ENCODE measurements at regions not wholly inside any gene's neighbourhood (a gene's known extent, or its start where the extent isn't known, plus 50 kb on each side); places are given as distances from the start of the nearest gene placed in this dataset.

- TF ChIP-seq, protein P1, sequence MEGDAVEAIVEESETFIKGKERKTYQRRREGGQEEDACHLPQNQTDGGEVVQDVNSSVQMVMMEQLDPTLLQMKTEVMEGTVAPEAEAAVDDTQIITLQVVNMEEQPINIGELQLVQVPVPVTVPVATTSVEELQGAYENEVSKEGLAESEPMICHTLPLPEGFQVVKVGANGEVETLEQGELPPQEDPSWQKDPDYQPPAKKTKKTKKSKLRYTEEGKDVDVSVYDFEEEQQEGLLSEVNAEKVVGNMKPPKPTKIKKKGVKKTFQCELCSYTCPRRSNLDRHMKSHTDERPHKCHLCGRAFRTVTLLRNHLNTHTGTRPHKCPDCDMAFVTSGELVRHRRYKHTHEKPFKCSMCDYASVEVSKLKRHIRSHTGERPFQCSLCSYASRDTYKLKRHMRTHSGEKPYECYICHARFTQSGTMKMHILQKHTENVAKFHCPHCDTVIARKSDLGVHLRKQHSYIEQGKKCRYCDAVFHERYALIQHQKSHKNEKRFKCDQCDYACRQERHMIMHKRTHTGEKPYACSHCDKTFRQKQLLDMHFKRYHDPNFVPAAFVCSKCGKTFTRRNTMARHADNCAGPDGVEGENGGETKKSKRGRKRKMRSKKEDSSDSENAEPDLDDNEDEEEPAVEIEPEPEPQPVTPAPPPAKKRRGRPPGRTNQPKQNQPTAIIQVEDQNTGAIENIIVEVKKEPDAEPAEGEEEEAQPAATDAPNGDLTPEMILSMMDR (IDR thresholded peaks at IDR 0.05), result no peak
- Histone ChIP-seq H3K36me3 (ENCODE audit: insufficient read depth, low read length) (no peaks in the 10 kb centered on the region), H3K9me3 (ENCODE audit: control insufficient read depth in 1 of 2, insufficient read depth in 1 of 2, low read length in 2 of 2) (peaks cover 0 to 5% of the 10 kb centered on the region in 2 experiments), H3K27me3 (ENCODE audit: control insufficient read depth in 1 of 2, insufficient read depth in 2 of 2, low read length in 2 of 2) (no peaks in the 10 kb centered on the region), H3K4me3 (ENCODE audit: low read length) (no peak overlapping the region), H3K4me1 (ENCODE audit: insufficient read depth, low read length) (no peaks in the 10 kb centered on the region), H3K27ac (ENCODE audit: low read depth in 1 of 2, low read length in 2 of 2) (no peak overlapping the region)
- POLR2A ChIA-PET, result no interaction called here
- no peak overlapping the region for H3K27ac Mint-ChIP-seq
- H3K27me3 Mint-ChIP-seq, result no peaks in the 10 kb centered on the region
- H3K4me3 Mint-ChIP-seq, result no peak overlapping the region
- intact Hi-C loops (cut with DNase I, micrococcal nuclease), result no loop called here
- H3K36me3 Mint-ChIP-seq (ENCODE audit: low read depth), result no peaks in the 10 kb centered on the region
- H3K9me3 Mint-ChIP-seq, result peaks cover 12% of the 10 kb centered on the region
- ATAC-seq (ENCODE audit: poor library complexity) (no peak), DNase-seq (no peak)
- no peaks in the 10 kb centered on the region for H3K4me1 Mint-ChIP-seq (ENCODE audit: low read depth)
- CTCF ChIA-PET, result no interaction called here
Measured at GRCh38 chr11:23311986-23312940, 452.0 kb upstream of the CCDC179 start.

GRCh38 chr11:23313001-23313400 lies 452.7 kb upstream of the CCDC179 start:
- intact Hi-C loops (cut with DNase I, micrococcal nuclease), result no loop called here
- Histone ChIP-seq H3K27ac (ENCODE audit: low read depth in 1 of 2, low read length in 2 of 2) (no peak overlapping the region), H3K4me1 (ENCODE audit: insufficient read depth, low read length) (no peaks in the 10 kb centered on the region), H3K27me3 (ENCODE audit: control insufficient read depth in 1 of 2, insufficient read depth in 2 of 2, low read length in 2 of 2) (no peaks in the 10 kb centered on the region), H3K9me3 (ENCODE audit: control insufficient read depth in 1 of 2, insufficient read depth in 1 of 2, low read length in 2 of 2) (peaks cover 0 to 5% of the 10 kb centered on the region in 2 experiments), H3K4me3 (ENCODE audit: low read length) (no peak overlapping the region), H3K36me3 (ENCODE audit: insufficient read depth, low read length) (no peaks in the 10 kb centered on the region)
- ChIA-PET CTCF (no interaction called here), POLR2A (no interaction called here)
- no peak overlapping the region for H3K4me3 Mint-ChIP-seq
- H3K36me3 Mint-ChIP-seq (ENCODE audit: low read depth), result no peaks in the 10 kb centered on the region
- no peak overlapping the region for H3K27ac Mint-ChIP-seq
- ATAC-seq (ENCODE audit: poor library complexity), result no peak
- H3K4me1 Mint-ChIP-seq (ENCODE audit: low read depth), result no peaks in the 10 kb centered on the region
- no peak for DNase-seq
- TF ChIP-seq, protein P1 (IDR thresholded peaks at IDR 0.05), result no peak
- peaks cover 13% of the 10 kb centered on the region for H3K9me3 Mint-ChIP-seq
- H3K27me3 Mint-ChIP-seq, result no peaks in the 10 kb centered on the region

GRCh38 chr11:23314162-23314561 lies 453.9 kb upstream of the CCDC179 start:
- H3K27me3 Mint-ChIP-seq, result no peaks in the 10 kb centered on the region
- no peaks in the 10 kb centered on the region for H3K36me3 Mint-ChIP-seq (ENCODE audit: low read depth)
- no peak overlapping the region for H3K4me3 Mint-ChIP-seq
- ATAC-seq (ENCODE audit: poor library complexity) (no peak), DNase-seq (no peak)
- TF ChIP-seq, protein P1 (IDR thresholded peaks at IDR 0.05), result no peak
- H3K9me3 Mint-ChIP-seq, result peaks cover 12% of the 10 kb centered on the region
- no peaks in the 10 kb centered on the region for H3K4me1 ChIP-seq (ENCODE audit: insufficient read depth, low read length)
- H3K4me3 ChIP-seq (ENCODE audit: low read length), result no peak overlapping the region
- ChIA-PET CTCF (no interaction called here), POLR2A (no interaction called here)
- no peak overlapping the region for H3K27ac ChIP-seq (ENCODE audit: low read depth in 1 of 2, low read length in 2 of 2)
- intact Hi-C loops (cut with DNase I, micrococcal nuclease), result no loop called here
- no peaks in the 10 kb centered on the region for H3K4me1 Mint-ChIP-seq (ENCODE audit: low read depth)
- peaks cover 0 to 5% of the 10 kb centered on the region in 2 experiments for H3K9me3 ChIP-seq (ENCODE audit: control insufficient read depth in 1 of 2, insufficient read depth in 1 of 2, low read length in 2 of 2)
- no peaks in the 10 kb centered on the region for H3K27me3 ChIP-seq (ENCODE audit: control insufficient read depth in 1 of 2, insufficient read depth in 2 of 2, low read length in 2 of 2)
- H3K36me3 ChIP-seq (ENCODE audit: insufficient read depth, low read length), result no peaks in the 10 kb centered on the region
- H3K27ac Mint-ChIP-seq, result no peak overlapping the region
